Liver (tissue), 8 donors: ENCODE measurements at regions not wholly inside any gene's neighbourhood (a gene's known extent, or its start where the extent isn't known, plus 50 kb on each side); places are given as distances from the start of the nearest gene placed in this dataset.

Experiments used
- DNase-seq: peaks from one replicate; pipeline ENCODE4 v3.0.0-alpha.2; 2017; ENCODE audit warnings: low spot score
- H3K27ac ChIP-seq, 2 donors: one replicate each; pipeline ENCODE4 v1.7.0; 2013; ENCODE audit warnings: inconsistent platforms in 2 of 2, low read length in 2 of 2, control low read depth in 1 of 2, low read depth in 1 of 2, mild to moderate bottlenecking in 1 of 2
- H3K27me3 ChIP-seq, 4 donors: one replicate each; pipeline versions ENCODE4 v1.6.1 to v1.7.0; 2013; ENCODE audit warnings: low read length in 3 of 4, inconsistent platforms in 1 of 4, mild to moderate bottlenecking in 1 of 4, moderate library complexity in 1 of 4; ENCODE audit not compliant: control insufficient read depth in 4 of 4, insufficient read depth in 4 of 4
- H3K36me3 ChIP-seq, 4 donors: one replicate each; pipeline versions ENCODE4 v1.6.1 to v1.7.0; 2013; ENCODE audit warnings: low read length in 3 of 4, mild to moderate bottlenecking in 3 of 4, low read depth in 1 of 4, moderate library complexity in 1 of 4; ENCODE audit not compliant: control insufficient read depth in 4 of 4, insufficient read depth in 3 of 4
- H3K4me1 ChIP-seq, 4 donors: one replicate each; pipeline versions ENCODE4 v1.6.1 to v1.7.0; 2013; ENCODE audit warnings: low read length in 3 of 4, mild to moderate bottlenecking in 3 of 4, moderate library complexity in 1 of 4; ENCODE audit not compliant: control insufficient read depth in 4 of 4, insufficient read depth in 4 of 4
- H3K4me3 ChIP-seq, 3 donors: one replicate each; pipeline versions ENCODE4 v1.6.1 to v1.7.0; 2013; ENCODE audit warnings: low read length in 3 of 3, control low read depth in 1 of 3, low read depth in 1 of 3, mild to moderate bottlenecking in 1 of 3
- H3K9ac ChIP-seq, 2 donors: one replicate each; pipeline ENCODE4 v1.7.0; 2013; ENCODE audit warnings: low read length in 2 of 2, mild to moderate bottlenecking in 2 of 2, moderate library complexity in 2 of 2, control low read depth in 1 of 2, low read depth in 1 of 2
- H3K9me3 ChIP-seq, 4 donors: one replicate each; pipeline versions ENCODE4 v1.6.1 to v1.7.0; 2013; ENCODE audit warnings: low read length in 3 of 4; ENCODE audit not compliant: control insufficient read depth in 4 of 4
- EGR1 ChIP-seq, 2 donors: IDR thresholded peaks; 2 replicates each; pipeline ENCODE4 v1.6.1; 2016 to 2018; ENCODE audit warnings: antibody characterized with exemption in 2 of 2, low read depth in 2 of 2
- FOXA1 ChIP-seq: IDR thresholded peaks from 2 replicates; pipeline ENCODE4 v1.6.1; 2016; ENCODE audit warnings: antibody characterized with exemption
- FOXA2 ChIP-seq: IDR thresholded peaks from 2 replicates; pipeline ENCODE4 v1.6.1; 2016; ENCODE audit warnings: antibody characterized with exemption
- GABPA ChIP-seq, 2 donors: IDR thresholded peaks in 1 of 2; conservative IDR thresholded peaks in 1 of 2; 2 replicates each; pipeline ENCODE4 v1.6.1; 2016; ENCODE audit warnings: antibody characterized with exemption in 2 of 2, mild to moderate bottlenecking in 1 of 2, moderate library complexity in 1 of 2
- HNF4A ChIP-seq, 2 donors: conservative IDR thresholded peaks; 2 replicates each; pipeline ENCODE4 v1.6.1; 2016; ENCODE audit warnings: antibody characterized with exemption in 2 of 2, mild to moderate bottlenecking in 2 of 2
- HNF4G ChIP-seq: IDR thresholded peaks from 2 replicates; pipeline ENCODE4 v1.6.1; 2016; ENCODE audit warnings: antibody characterized with exemption
- NR2F2 ChIP-seq: IDR thresholded peaks from 2 replicates; pipeline ENCODE4 v1.6.1; 2016; ENCODE audit warnings: antibody characterized with exemption
- RAD21 ChIP-seq, 2 donors: IDR thresholded peaks; 2 replicates each; pipeline ENCODE4 v1.6.1; 2016; ENCODE audit warnings: antibody characterized with exemption in 2 of 2, mild to moderate bottlenecking in 2 of 2
- RXRA ChIP-seq, 2 donors: IDR thresholded peaks; 2 replicates each; pipeline ENCODE4 v1.6.1; 2017 to 2018; ENCODE audit warnings: antibody characterized with exemption in 2 of 2, mild to moderate bottlenecking in 1 of 2
- TAF1 ChIP-seq: conservative IDR thresholded peaks from 2 replicates; pipeline ENCODE4 v1.6.1; 2016; ENCODE audit warnings: antibody characterized with exemption, mild to moderate bottlenecking
- WGBS: extraction: QIAGEN DNeasy Blood & Tissue Kit; methylation state at CpG from one replicate; pipeline ENCODE4 v1.1.7; 2013; 5-methylcytosine and 5-hydroxymethylcytosine counted together
- TF ChIP-seq, protein P1 (sequence below): IDR thresholded peaks from 2 replicates; pipeline ENCODE4 v1.6.1; 2016; ENCODE audit warnings: antibody characterized with exemption, mild to moderate bottlenecking
- TF ChIP-seq, protein P2 (sequence below): fragments of 150-350 bp; IDR thresholded peaks from 2 replicates; pipeline ENCODE4 v1.5.1; 2017; ENCODE audit warnings: improper control_type of control experiment, low read depth, low read length; ENCODE audit not compliant: missing input control
- TF ChIP-seq, protein P3 (sequence below): IDR thresholded peaks from 2 replicates; pipeline ENCODE4 v1.6.1; 2016; ENCODE audit warnings: antibody characterized with exemption
- donor health status: healthy.
- donor health status: healthy.
- donor health status: healthy.
- donor health status: healthy.
- donor health status: healthy.

DNA sequence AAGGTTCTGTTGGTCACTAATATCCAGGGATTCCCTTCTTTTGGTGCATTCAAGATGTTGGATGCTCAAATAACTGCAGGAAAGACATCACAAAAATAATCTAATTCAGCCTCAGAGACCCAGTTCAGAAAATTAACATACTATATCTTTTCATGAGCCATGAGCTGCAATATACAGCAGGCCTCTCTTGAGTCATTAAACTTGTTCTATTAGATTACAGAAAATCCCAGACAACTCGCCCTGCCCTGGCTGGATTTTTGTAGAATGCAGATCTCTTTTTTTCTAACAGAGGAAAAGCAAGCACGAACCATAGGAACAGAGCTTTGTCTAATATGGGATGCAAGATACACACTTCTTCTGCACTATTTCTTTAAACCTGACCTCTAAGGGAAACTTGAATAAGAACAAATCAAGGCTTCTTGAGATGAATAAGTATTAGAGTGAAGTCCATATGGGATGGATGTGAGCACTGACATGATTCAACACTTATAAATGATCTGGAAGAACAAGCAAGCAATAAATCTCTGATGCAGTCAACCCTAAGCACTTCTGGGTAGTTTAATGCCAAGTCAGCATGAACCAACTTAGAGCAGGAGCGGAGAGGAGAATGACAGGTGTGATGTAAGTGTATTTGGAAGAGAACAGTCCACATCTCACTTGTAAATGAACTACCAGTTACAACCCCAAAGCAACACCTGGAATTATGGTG is 70.7 kb upstream of the GNAO1 start:
- H3K36me3 ChIP-seq, result no peaks in the 10 kb centered on the region
- no peak overlapping the region for H3K4me3 ChIP-seq
- no peak overlapping the region for H3K27ac ChIP-seq
- WGBS, result 87% methylated on average over 3 of the region's 3 CpGs
- DNase-seq, result no peak
- H3K9ac ChIP-seq, result no peak overlapping the region
- TF ChIP-seq GABPA (IDR thresholded peaks at IDR 0.05 in 1 of 2, conservative IDR thresholded peaks at IDR 0.05 in 1 of 2) (no peak), EGR1 (IDR thresholded peaks at IDR 0.05; ENCODE audit: low read depth in 2 of 2) (no peak), FOXA2 (no peak), HNF4A (conservative IDR thresholded peaks at IDR 0.05) (no peak), NR2F2 (no peak), TAF1 (no peak)
- TF ChIP-seq, protein P1, sequence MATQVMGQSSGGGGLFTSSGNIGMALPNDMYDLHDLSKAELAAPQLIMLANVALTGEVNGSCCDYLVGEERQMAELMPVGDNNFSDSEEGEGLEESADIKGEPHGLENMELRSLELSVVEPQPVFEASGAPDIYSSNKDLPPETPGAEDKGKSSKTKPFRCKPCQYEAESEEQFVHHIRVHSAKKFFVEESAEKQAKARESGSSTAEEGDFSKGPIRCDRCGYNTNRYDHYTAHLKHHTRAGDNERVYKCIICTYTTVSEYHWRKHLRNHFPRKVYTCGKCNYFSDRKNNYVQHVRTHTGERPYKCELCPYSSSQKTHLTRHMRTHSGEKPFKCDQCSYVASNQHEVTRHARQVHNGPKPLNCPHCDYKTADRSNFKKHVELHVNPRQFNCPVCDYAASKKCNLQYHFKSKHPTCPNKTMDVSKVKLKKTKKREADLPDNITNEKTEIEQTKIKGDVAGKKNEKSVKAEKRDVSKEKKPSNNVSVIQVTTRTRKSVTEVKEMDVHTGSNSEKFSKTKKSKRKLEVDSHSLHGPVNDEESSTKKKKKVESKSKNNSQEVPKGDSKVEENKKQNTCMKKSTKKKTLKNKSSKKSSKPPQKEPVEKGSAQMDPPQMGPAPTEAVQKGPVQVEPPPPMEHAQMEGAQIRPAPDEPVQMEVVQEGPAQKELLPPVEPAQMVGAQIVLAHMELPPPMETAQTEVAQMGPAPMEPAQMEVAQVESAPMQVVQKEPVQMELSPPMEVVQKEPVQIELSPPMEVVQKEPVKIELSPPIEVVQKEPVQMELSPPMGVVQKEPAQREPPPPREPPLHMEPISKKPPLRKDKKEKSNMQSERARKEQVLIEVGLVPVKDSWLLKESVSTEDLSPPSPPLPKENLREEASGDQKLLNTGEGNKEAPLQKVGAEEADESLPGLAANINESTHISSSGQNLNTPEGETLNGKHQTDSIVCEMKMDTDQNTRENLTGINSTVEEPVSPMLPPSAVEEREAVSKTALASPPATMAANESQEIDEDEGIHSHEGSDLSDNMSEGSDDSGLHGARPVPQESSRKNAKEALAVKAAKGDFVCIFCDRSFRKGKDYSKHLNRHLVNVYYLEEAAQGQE, result no peak
- TF ChIP-seq, protein P2, sequence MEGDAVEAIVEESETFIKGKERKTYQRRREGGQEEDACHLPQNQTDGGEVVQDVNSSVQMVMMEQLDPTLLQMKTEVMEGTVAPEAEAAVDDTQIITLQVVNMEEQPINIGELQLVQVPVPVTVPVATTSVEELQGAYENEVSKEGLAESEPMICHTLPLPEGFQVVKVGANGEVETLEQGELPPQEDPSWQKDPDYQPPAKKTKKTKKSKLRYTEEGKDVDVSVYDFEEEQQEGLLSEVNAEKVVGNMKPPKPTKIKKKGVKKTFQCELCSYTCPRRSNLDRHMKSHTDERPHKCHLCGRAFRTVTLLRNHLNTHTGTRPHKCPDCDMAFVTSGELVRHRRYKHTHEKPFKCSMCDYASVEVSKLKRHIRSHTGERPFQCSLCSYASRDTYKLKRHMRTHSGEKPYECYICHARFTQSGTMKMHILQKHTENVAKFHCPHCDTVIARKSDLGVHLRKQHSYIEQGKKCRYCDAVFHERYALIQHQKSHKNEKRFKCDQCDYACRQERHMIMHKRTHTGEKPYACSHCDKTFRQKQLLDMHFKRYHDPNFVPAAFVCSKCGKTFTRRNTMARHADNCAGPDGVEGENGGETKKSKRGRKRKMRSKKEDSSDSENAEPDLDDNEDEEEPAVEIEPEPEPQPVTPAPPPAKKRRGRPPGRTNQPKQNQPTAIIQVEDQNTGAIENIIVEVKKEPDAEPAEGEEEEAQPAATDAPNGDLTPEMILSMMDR, result no peak
- no peaks in the 10 kb centered on the region for H3K9me3 ChIP-seq
- no peaks in the 10 kb centered on the region for H3K27me3 ChIP-seq
- H3K4me1 ChIP-seq, result peaks cover 0 to under 1% (median 0%) of the 10 kb centered on the region in 4 donors

DNA sequence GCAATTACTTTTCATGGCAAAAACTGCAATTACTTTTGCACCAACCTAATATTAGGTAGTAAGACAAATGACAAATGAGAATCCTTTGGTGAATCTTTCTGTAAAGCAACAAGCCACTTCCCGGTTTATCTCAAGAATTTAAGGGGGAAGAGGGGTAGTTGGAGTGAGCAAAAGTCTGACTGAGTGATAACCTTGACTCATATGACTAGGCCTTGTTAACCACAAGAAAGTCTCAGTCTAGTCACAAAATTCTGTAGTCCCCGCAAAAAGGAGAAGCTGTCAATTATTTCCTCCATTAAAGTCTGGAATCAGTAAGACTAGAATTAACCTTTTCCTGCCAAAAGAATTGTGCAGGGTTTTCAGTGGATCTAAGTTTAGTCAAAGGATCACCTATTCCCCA is 72.2 kb upstream of the GNAO1 start:
- no peak for DNase-seq
- H3K36me3 ChIP-seq, result no peaks in the 10 kb centered on the region
- no peaks in the 10 kb centered on the region for H3K4me1 ChIP-seq
- H3K4me3 ChIP-seq, result no peak overlapping the region
- H3K9ac ChIP-seq, result no peak overlapping the region
- TF ChIP-seq RAD21 (IDR thresholded peaks at IDR 0.05) (no peak), FOXA2 (no peak), RXRA (IDR thresholded peaks at IDR 0.05) (no peak), HNF4G (no peak), GABPA (IDR thresholded peaks at IDR 0.05 in 1 of 2, conservative IDR thresholded peaks at IDR 0.05 in 1 of 2) (no peak), FOXA1 (no peak), HNF4A (conservative IDR thresholded peaks at IDR 0.05) (no peak), TAF1 (no peak)
- TF ChIP-seq, protein P2, result no peak
- TF ChIP-seq, protein P1, result no peak
- TF ChIP-seq, protein P3, sequence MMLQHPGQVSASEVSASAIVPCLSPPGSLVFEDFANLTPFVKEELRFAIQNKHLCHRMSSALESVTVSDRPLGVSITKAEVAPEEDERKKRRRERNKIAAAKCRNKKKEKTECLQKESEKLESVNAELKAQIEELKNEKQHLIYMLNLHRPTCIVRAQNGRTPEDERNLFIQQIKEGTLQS, result no peak
- H3K27me3 ChIP-seq, result no peaks in the 10 kb centered on the region
- WGBS, result 64% methylated on average over 2 of the region's 2 CpGs
- no peaks in the 10 kb centered on the region for H3K9me3 ChIP-seq
- H3K27ac ChIP-seq, result no peak overlapping the region
